Bronchial epithelial cell (primary cell): ENCODE measurements at regions not wholly inside any gene's neighbourhood (a gene's known extent, or its start where the extent isn't known, plus 50 kb on each side); places are given as distances from the start of the nearest gene placed in this dataset.

Source experiments
- DNase-seq: peaks from one replicate; pipeline ENCODE4 v3.0.0-alpha.2; 2010; ENCODE audit warnings: low read depth
- FAIRE-seq: peaks from 2 replicates; lab custom pipeline; 2011; peaks lifted over from hg19 to GRCh38; lab: Jason Lieb, UNC
- H3K27me3 ChIP-seq: 2 replicates; pipeline ENCODE4 v1.5.1; 2011; ENCODE audit warnings: low read length; ENCODE audit not compliant: control insufficient read depth, insufficient read depth
- H3K36me3 ChIP-seq: 2 replicates; pipeline ENCODE4 v1.5.1; 2011; ENCODE audit warnings: low read length; ENCODE audit not compliant: control insufficient read depth, insufficient read depth
- H3K4me3 ChIP-seq: 2 replicates; pipeline ENCODE4 v1.5.1; 2011; ENCODE audit warnings: mild to moderate bottlenecking, low read depth, low read length, control low read depth
- TF ChIP-seq, protein P1 (sequence below): IDR thresholded peaks from 2 replicates; pipeline ENCODE4 v1.5.1; 2011; ENCODE audit warnings: mild to moderate bottlenecking, moderate library complexity, low read length, control low read depth, inconsistent platforms; ENCODE audit not compliant: insufficient read depth, severe bottlenecking

DNA sequence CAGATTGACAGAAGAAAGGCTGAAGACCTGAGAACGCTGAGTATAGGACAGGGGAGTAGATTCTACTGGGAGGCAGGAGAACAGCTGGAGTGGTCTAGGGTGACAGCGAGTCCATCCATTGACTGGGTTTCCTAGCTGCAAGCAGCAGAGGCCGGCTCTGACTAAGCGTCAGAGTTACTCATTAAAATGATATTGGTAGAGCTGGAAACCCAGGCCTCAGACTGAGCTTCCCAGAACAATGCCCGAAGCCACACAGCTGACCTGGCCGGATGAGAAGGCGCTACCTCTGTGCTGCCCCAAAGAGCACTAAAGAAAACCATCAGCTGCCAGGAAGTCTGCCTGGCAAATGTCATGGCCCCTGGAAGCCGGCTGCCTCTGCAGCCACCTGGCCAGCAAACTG lies 78.5 kb upstream of the FZD10 start:
- TF ChIP-seq, protein P1, sequence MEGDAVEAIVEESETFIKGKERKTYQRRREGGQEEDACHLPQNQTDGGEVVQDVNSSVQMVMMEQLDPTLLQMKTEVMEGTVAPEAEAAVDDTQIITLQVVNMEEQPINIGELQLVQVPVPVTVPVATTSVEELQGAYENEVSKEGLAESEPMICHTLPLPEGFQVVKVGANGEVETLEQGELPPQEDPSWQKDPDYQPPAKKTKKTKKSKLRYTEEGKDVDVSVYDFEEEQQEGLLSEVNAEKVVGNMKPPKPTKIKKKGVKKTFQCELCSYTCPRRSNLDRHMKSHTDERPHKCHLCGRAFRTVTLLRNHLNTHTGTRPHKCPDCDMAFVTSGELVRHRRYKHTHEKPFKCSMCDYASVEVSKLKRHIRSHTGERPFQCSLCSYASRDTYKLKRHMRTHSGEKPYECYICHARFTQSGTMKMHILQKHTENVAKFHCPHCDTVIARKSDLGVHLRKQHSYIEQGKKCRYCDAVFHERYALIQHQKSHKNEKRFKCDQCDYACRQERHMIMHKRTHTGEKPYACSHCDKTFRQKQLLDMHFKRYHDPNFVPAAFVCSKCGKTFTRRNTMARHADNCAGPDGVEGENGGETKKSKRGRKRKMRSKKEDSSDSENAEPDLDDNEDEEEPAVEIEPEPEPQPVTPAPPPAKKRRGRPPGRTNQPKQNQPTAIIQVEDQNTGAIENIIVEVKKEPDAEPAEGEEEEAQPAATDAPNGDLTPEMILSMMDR, result no peak
- Histone ChIP-seq H3K36me3 (no peaks in the 10 kb centered on the region), H3K27me3 (no peaks in the 10 kb centered on the region), H3K4me3 (no peak overlapping the region)
- DNase-seq, result no peak
- no peak for FAIRE-seq

DNA sequence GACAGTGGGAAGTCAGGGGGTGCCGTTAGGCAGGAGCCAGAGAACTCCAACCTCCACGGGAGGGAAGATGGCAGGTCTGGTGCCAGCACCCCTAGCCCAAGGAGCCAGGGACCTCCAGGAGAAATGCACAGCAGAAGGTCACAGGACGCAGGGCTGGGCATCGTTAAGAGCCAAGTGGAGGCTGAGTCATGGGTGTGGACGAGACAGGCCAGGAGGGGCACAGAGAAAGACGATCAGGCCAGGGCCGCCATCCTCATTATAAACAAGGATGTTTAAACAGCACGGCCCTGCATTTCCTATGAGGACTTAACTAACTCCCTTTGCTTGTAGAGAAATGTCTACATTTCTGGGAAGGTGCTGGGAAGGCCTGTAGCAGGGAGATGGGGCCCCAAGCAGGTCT lies 77.9 kb upstream of the FZD10 start:
- DNase-seq (no peak), FAIRE-seq (no peak)
- H3K4me3 ChIP-seq, result no peak overlapping the region
- H3K36me3 ChIP-seq, result no peaks in the 10 kb centered on the region
- H3K27me3 ChIP-seq, result no peaks in the 10 kb centered on the region
- TF ChIP-seq, protein P1, result no peak

DNA sequence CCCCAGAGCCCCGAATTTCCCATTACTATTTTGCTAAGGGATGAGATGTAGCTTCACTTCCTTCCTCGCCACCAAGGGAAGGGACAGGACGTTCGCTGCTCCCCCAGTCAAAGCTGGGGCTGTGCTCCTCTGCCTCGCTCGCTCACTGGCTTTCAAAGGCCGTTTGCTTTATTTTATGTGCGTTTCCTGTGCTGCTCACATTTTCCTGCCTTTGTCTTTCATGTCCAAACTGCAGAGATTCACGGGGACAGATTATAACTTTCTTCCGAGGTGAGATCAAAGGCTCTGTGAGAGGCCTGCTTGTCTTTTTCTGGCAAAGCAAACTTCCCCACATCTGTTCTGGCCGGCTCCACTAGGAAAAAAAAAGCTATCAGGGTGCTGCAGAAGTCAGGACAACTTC lies 76.0 kb upstream of the FZD10 start:
- TF ChIP-seq, protein P1, result no peak
- no peaks in the 10 kb centered on the region for H3K36me3 ChIP-seq
- H3K27me3 ChIP-seq, result no peaks in the 10 kb centered on the region
- DNase-seq (no peak), FAIRE-seq (no peak)
- no peak overlapping the region for H3K4me3 ChIP-seq

DNA sequence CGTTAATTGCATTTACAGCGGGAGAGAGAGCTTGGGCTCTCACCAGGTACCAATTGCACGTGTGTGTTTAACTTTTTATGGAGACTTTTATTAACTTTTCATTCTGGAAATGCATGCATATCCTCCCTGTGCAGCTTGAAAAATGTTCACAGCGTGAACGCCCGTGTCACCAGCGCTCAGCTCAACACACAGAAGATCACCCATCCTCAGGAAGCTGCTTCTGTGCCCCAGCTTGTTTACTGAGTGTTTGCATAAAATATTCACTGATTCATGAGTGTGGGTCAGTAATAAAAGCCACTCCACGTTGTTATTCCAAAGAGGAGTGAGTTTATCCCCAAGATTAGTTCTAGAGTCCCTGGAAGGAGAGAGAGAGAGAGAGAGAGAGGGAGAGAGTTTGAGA lies 75.5 kb upstream of the FZD10 start:
- TF ChIP-seq, protein P1, result no peak

DNA sequence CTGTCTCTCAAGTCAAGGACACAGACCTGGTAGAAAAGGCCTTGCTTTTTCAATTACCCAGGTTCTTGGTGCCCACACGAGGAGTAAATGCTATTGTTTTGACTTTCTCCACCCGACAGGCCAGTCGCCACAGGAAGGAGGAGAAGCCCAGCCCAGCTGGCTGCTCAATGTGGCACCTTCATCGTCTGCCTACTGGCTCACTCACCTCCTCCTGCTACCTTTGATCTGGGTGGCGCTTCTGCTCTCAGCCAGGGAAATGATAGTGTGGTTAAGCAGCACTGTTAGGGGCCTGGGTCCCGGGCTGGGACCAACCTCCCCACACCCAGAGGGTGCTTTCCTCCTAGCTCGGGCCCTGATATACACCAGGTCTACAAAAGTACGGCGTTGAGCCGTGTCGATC lies 75.0 kb upstream of the FZD10 start:
- no peaks in the 10 kb centered on the region for H3K36me3 ChIP-seq
- FAIRE-seq, result no peak
- H3K4me3 ChIP-seq, result no peak overlapping the region
- DNase-seq, result no peak
- TF ChIP-seq, protein P1, result no peak
- H3K27me3 ChIP-seq, result no peaks in the 10 kb centered on the region

More for the DNA sequence above, 75.5 kb upstream of the FZD10 start:
- no peaks in the 10 kb centered on the region for H3K27me3 ChIP-seq
- FAIRE-seq, result no peak
- H3K36me3 ChIP-seq, result no peaks in the 10 kb centered on the region
- DNase-seq, result no peak
- H3K4me3 ChIP-seq, result no peak overlapping the region

DNA sequence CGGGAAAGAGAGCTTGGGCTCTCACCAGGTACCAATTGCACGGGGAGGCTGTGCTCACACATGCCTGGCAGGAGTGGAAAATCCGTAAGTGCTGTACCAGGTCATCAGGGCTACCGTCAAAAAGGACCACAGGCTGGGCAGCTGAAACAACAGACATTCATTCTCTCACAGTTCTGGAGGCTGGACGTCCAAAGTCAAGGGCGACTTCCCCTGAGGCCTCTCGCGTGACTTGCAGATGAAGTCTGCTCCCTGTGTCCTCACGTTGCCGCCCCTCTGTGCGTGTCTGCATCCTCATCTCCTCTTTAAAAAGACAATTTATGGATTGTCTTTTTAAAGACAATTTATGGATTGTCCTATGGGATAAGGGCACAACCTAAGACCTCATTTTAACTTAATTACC lies 73.8 kb upstream of the FZD10 start:
- no peaks in the 10 kb centered on the region for H3K27me3 ChIP-seq
- no peaks in the 10 kb centered on the region for H3K36me3 ChIP-seq
- H3K4me3 ChIP-seq, result no peak overlapping the region
- DNase-seq (no peak), FAIRE-seq (no peak)
- TF ChIP-seq, protein P1, result no peak
